ENCODE measurements at regions not wholly inside any gene's neighbourhood (a gene's known extent, or its start where the extent isn't known, plus 50 kb on each side); places are given as distances from the start of the nearest gene placed in this dataset.

- Histone ChIP-seq H3K79me1 (ENCODE audit: low read depth, low read length) (no peaks in the 10 kb centered on the region), H2BK12ac (ENCODE audit: low read length) (no peak overlapping the region), H3K27me3 (ENCODE audit: control insufficient read depth in 3 of 3, insufficient read depth in 3 of 3, low read depth in 1 of 3, low read length in 3 of 3) (no peaks in the 10 kb centered on the region), H3K4me1 (ENCODE audit: control insufficient read depth in 2 of 2, insufficient read depth in 1 of 2, low read depth in 1 of 2, low read length in 2 of 2) (no peaks in the 10 kb centered on the region), H4K91ac (ENCODE audit: low read depth, low read length, poor library complexity) (no peak overlapping the region), H3K36me3 (replicated peaks in 1 of 2; ENCODE audit: control insufficient read depth in 2 of 2, insufficient read depth in 2 of 2, low read length in 2 of 2) (no peaks in the 10 kb centered on the region), H3K27ac (replicated peaks; ENCODE audit: low read length) (no peak overlapping the region), H2BK120ac (ENCODE audit: low read depth, low read length) (no peak overlapping the region), H2BK5ac (ENCODE audit: low read length) (no peak overlapping the region), H3K23ac (ENCODE audit: low read depth, low read length, poor library complexity) (no peak overlapping the region), H2BK15ac (ENCODE audit: low read length) (no peak overlapping the region), H4K8ac (ENCODE audit: low read depth, low read length) (no peak overlapping the region), H3K9me3 (replicated peaks in 1 of 2; ENCODE audit: control insufficient read depth in 2 of 2, insufficient read depth in 1 of 2, low read depth in 1 of 2, low read length in 2 of 2) (no peaks in the 10 kb centered on the region), H3K9ac (ENCODE audit: low read depth, low read length, poor library complexity) (no peak overlapping the region), H3K18ac (ENCODE audit: low read length) (no peak overlapping the region), H3K4me3 (ENCODE audit: low read length in 2 of 2) (no peak overlapping the region), H3K4ac (ENCODE audit: low read length) (no peak overlapping the region), H3K14ac (ENCODE audit: low read length) (no peak overlapping the region), H2AK5ac (ENCODE audit: low read depth, low read length) (no peak overlapping the region), H3K4me2 (ENCODE audit: insufficient read depth, low read length, poor library complexity, severe bottlenecking) (no peak overlapping the region), H2AFZ (ENCODE audit: low read length) (no peak overlapping the region)
- DNase-seq (ENCODE audit: low spot score) = no peak
These were observed 409.0 kb downstream of the SPATA31D1 start for GRCh38 chr9:82397534-82397933.

DNA sequence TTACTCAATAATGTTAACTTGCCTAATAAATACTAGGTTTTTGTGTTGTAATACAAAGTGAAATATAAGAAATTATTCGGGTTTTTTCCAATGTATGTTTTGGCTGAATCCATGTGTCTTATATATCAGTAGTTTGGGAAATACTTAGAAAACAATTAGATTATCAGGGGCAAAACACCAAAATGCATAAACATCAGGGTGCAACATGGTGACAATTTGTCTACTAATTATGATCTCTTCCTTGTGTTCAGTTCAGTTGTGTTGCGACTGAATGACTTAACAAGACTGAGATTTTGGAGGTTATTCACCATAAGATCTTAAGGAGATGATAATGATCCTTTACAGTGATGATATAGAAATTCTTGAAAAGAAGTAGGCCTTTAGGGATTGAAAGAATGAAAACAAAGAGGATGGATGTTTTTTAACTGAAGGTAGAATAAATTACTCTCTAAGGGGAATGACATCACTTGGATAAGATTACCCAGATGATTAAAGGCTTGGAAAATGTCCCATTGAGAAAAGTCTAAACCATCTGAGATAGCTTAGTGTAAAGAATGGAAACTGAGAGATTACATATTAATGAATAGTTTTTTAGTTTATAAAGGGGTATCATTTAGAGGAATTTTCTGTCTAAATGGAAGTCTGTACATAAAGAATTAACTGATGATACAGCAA, 415.8 kb downstream of the SPATA31D1 start:
- no peaks in the 10 kb centered on the region for H3K27me3 ChIP-seq (ENCODE audit: control insufficient read depth in 3 of 3, insufficient read depth in 3 of 3, low read depth in 1 of 3, low read length in 3 of 3)
- H3K79me1 ChIP-seq (ENCODE audit: low read depth, low read length) = no peaks in the 10 kb centered on the region
- H2BK15ac ChIP-seq (ENCODE audit: low read length) = no peak overlapping the region
- no peak overlapping the region for H2BK12ac ChIP-seq (ENCODE audit: low read length)
- no peak overlapping the region for H3K14ac ChIP-seq (ENCODE audit: low read length)
- H3K9ac ChIP-seq (ENCODE audit: low read depth, low read length, poor library complexity) = no peak overlapping the region
- H2BK120ac ChIP-seq (ENCODE audit: low read depth, low read length) = no peak overlapping the region
- H3K27ac ChIP-seq (replicated peaks; ENCODE audit: low read length) = no peak overlapping the region
- no peak overlapping the region for H3K18ac ChIP-seq (ENCODE audit: low read length)
- no CpG with 5 or more reads among the region's 2 CpGs for WGBS, 2 donors (ENCODE audit: extremely low coverage in 2 of 2, insufficient read length in 2 of 2, insufficient replicate concordance in 1 of 2)
- H3K4me3 ChIP-seq (ENCODE audit: low read length in 2 of 2) = no peak overlapping the region
- H3K4me1 ChIP-seq (ENCODE audit: control insufficient read depth in 2 of 2, insufficient read depth in 1 of 2, low read depth in 1 of 2, low read length in 2 of 2) = no peaks in the 10 kb centered on the region
- H2AFZ ChIP-seq (ENCODE audit: low read length) = no peak overlapping the region
- DNase-seq (ENCODE audit: low spot score) = no peak
- no peaks in the 10 kb centered on the region for H3K36me3 ChIP-seq (replicated peaks in 1 of 2; ENCODE audit: control insufficient read depth in 2 of 2, insufficient read depth in 2 of 2, low read length in 2 of 2)
- no peak overlapping the region for H3K4me2 ChIP-seq (ENCODE audit: insufficient read depth, low read length, poor library complexity, severe bottlenecking)
- H3K23ac ChIP-seq (ENCODE audit: low read depth, low read length, poor library complexity) = no peak overlapping the region
- no peak overlapping the region for H3K4ac ChIP-seq (ENCODE audit: low read length)
- no peaks in the 10 kb centered on the region for H3K9me3 ChIP-seq (replicated peaks in 1 of 2; ENCODE audit: control insufficient read depth in 2 of 2, insufficient read depth in 1 of 2, low read depth in 1 of 2, low read length in 2 of 2)
- no peak overlapping the region for H4K8ac ChIP-seq (ENCODE audit: low read depth, low read length)
- H4K91ac ChIP-seq (ENCODE audit: low read depth, low read length, poor library complexity) = no peak overlapping the region
- H2AK5ac ChIP-seq (ENCODE audit: low read depth, low read length) = no peak overlapping the region
- H2BK5ac ChIP-seq (ENCODE audit: low read length) = no peak overlapping the region

DNA sequence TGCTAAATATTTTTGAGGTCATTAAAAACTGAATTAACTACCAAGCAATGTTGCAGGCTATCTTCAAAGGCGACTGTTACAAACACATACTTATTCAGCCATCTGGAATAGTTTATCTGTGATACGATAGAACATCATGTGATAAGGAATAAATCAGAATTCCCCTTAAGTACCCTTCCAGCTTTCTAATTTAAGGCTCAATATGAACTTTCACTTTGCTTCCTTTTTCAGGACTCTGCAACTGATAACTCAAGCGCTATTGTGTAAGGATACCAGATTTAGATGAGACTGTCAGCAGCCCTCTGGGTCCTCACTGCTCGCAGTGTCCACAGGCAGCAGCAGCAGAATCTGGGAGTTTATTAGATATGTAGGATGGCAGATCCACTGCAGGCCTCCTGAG, 416.3 kb downstream of the SPATA31D1 start:
- no peak overlapping the region for H3K4ac ChIP-seq (ENCODE audit: low read length)
- H3K14ac ChIP-seq (ENCODE audit: low read length) = no peak overlapping the region

GRCh38 chr9:82406456-82407085, 418.0 kb downstream of the SPATA31D1 start:
- H2AFZ ChIP-seq (ENCODE audit: low read length) = no peak overlapping the region
- H3K36me3 ChIP-seq (replicated peaks in 1 of 2; ENCODE audit: control insufficient read depth in 2 of 2, insufficient read depth in 2 of 2, low read length in 2 of 2) = no peaks in the 10 kb centered on the region
- H2AK5ac ChIP-seq (ENCODE audit: low read depth, low read length) = no peak overlapping the region
- WGBS, 2 donors (ENCODE audit: extremely low coverage in 2 of 2, insufficient read length in 2 of 2, insufficient replicate concordance in 1 of 2) = no CpG with 5 or more reads among the region's 3 CpGs
- no peaks in the 10 kb centered on the region for H3K9me3 ChIP-seq (replicated peaks in 1 of 2; ENCODE audit: control insufficient read depth in 2 of 2, insufficient read depth in 1 of 2, low read depth in 1 of 2, low read length in 2 of 2)
- H2BK15ac ChIP-seq (ENCODE audit: low read length) = no peak overlapping the region
- H3K14ac ChIP-seq (ENCODE audit: low read length) = no peak overlapping the region
- no peak overlapping the region for H3K4me2 ChIP-seq (ENCODE audit: insufficient read depth, low read length, poor library complexity, severe bottlenecking)
- no peak overlapping the region for H3K4ac ChIP-seq (ENCODE audit: low read length)
- no peak for DNase-seq (ENCODE audit: low spot score)
- H2BK120ac ChIP-seq (ENCODE audit: low read depth, low read length) = no peak overlapping the region
- H2BK5ac ChIP-seq (ENCODE audit: low read length) = no peak overlapping the region
- H3K27me3 ChIP-seq (ENCODE audit: control insufficient read depth in 3 of 3, insufficient read depth in 3 of 3, low read depth in 1 of 3, low read length in 3 of 3) = no peaks in the 10 kb centered on the region
- H3K27ac ChIP-seq (replicated peaks; ENCODE audit: low read length) = no peak overlapping the region
- H3K4me1 ChIP-seq (ENCODE audit: control insufficient read depth in 2 of 2, insufficient read depth in 1 of 2, low read depth in 1 of 2, low read length in 2 of 2) = no peaks in the 10 kb centered on the region
- H2BK12ac ChIP-seq (ENCODE audit: low read length) = no peak overlapping the region
- H3K18ac ChIP-seq (ENCODE audit: low read length) = no peak overlapping the region
- no peak overlapping the region for H4K91ac ChIP-seq (ENCODE audit: low read depth, low read length, poor library complexity)
- no peak overlapping the region for H3K23ac ChIP-seq (ENCODE audit: low read depth, low read length, poor library complexity)
- no peak overlapping the region for H4K8ac ChIP-seq (ENCODE audit: low read depth, low read length)
- H3K79me1 ChIP-seq (ENCODE audit: low read depth, low read length) = no peaks in the 10 kb centered on the region
- H3K4me3 ChIP-seq (ENCODE audit: low read length in 2 of 2) = no peak overlapping the region
- H3K9ac ChIP-seq (ENCODE audit: low read depth, low read length, poor library complexity) = no peak overlapping the region

More for the DNA sequence above, 416.3 kb downstream of the SPATA31D1 start:
- Histone ChIP-seq H3K36me3 (replicated peaks in 1 of 2; ENCODE audit: control insufficient read depth in 2 of 2, insufficient read depth in 2 of 2, low read length in 2 of 2) (no peaks in the 10 kb centered on the region), H3K27me3 (ENCODE audit: control insufficient read depth in 3 of 3, insufficient read depth in 3 of 3, low read depth in 1 of 3, low read length in 3 of 3) (no peaks in the 10 kb centered on the region), H2AFZ (ENCODE audit: low read length) (no peak overlapping the region), H3K9ac (ENCODE audit: low read depth, low read length, poor library complexity) (no peak overlapping the region), H3K9me3 (replicated peaks in 1 of 2; ENCODE audit: control insufficient read depth in 2 of 2, insufficient read depth in 1 of 2, low read depth in 1 of 2, low read length in 2 of 2) (no peaks in the 10 kb centered on the region), H2BK120ac (ENCODE audit: low read depth, low read length) (no peak overlapping the region), H2AK5ac (ENCODE audit: low read depth, low read length) (no peak overlapping the region), H2BK15ac (ENCODE audit: low read length) (no peak overlapping the region), H2BK12ac (ENCODE audit: low read length) (no peak overlapping the region), H3K27ac (replicated peaks; ENCODE audit: low read length) (no peak overlapping the region), H3K23ac (ENCODE audit: low read depth, low read length, poor library complexity) (no peak overlapping the region), H3K4me3 (ENCODE audit: low read length in 2 of 2) (no peak overlapping the region), H4K8ac (ENCODE audit: low read depth, low read length) (no peak overlapping the region), H3K18ac (ENCODE audit: low read length) (no peak overlapping the region), H3K4me1 (ENCODE audit: control insufficient read depth in 2 of 2, insufficient read depth in 1 of 2, low read depth in 1 of 2, low read length in 2 of 2) (no peaks in the 10 kb centered on the region), H4K91ac (ENCODE audit: low read depth, low read length, poor library complexity) (no peak overlapping the region), H2BK5ac (ENCODE audit: low read length) (no peak overlapping the region), H3K4me2 (ENCODE audit: insufficient read depth, low read length, poor library complexity, severe bottlenecking) (no peak overlapping the region), H3K79me1 (ENCODE audit: low read depth, low read length) (no peaks in the 10 kb centered on the region)
- DNase-seq (ENCODE audit: low spot score) = no peak
- WGBS, 2 donors (ENCODE audit: extremely low coverage in 2 of 2, insufficient read length in 2 of 2, insufficient replicate concordance in 1 of 2) = no CpG with 5 or more reads among the region's 4 CpGs
